Liver (tissue), 8 donors: ENCODE measurements at regions not wholly inside any gene's neighbourhood (a gene's known extent, or its start where the extent isn't known, plus 50 kb on each side); places are given as distances from the start of the nearest gene placed in this dataset.
"Not testable (repeated sequence)": the region's sequence is repeated elsewhere in the genome, so short reads cannot be mapped to it uniquely, and the experiment has no call there.

Experiments used
- DNase-seq: peaks from one replicate; pipeline ENCODE4 v3.0.0-alpha.2; 2017; ENCODE audit warnings: low spot score
- H3K27ac ChIP-seq, 2 donors: one replicate each; pipeline ENCODE4 v1.7.0; 2013; ENCODE audit warnings: inconsistent platforms in 2 of 2, low read length in 2 of 2, control low read depth in 1 of 2, low read depth in 1 of 2, mild to moderate bottlenecking in 1 of 2
- H3K27me3 ChIP-seq, 4 donors: one replicate each; pipeline versions ENCODE4 v1.6.1 to v1.7.0; 2013; ENCODE audit warnings: low read length in 3 of 4, inconsistent platforms in 1 of 4, mild to moderate bottlenecking in 1 of 4, moderate library complexity in 1 of 4; ENCODE audit not compliant: control insufficient read depth in 4 of 4, insufficient read depth in 4 of 4
- H3K36me3 ChIP-seq, 4 donors: one replicate each; pipeline versions ENCODE4 v1.6.1 to v1.7.0; 2013; ENCODE audit warnings: low read length in 3 of 4, mild to moderate bottlenecking in 3 of 4, low read depth in 1 of 4, moderate library complexity in 1 of 4; ENCODE audit not compliant: control insufficient read depth in 4 of 4, insufficient read depth in 3 of 4
- H3K4me1 ChIP-seq, 4 donors: one replicate each; pipeline versions ENCODE4 v1.6.1 to v1.7.0; 2013; ENCODE audit warnings: low read length in 3 of 4, mild to moderate bottlenecking in 3 of 4, moderate library complexity in 1 of 4; ENCODE audit not compliant: control insufficient read depth in 4 of 4, insufficient read depth in 4 of 4
- H3K4me3 ChIP-seq, 3 donors: one replicate each; pipeline versions ENCODE4 v1.6.1 to v1.7.0; 2013; ENCODE audit warnings: low read length in 3 of 3, control low read depth in 1 of 3, low read depth in 1 of 3, mild to moderate bottlenecking in 1 of 3
- H3K9ac ChIP-seq, 2 donors: one replicate each; pipeline ENCODE4 v1.7.0; 2013; ENCODE audit warnings: low read length in 2 of 2, mild to moderate bottlenecking in 2 of 2, moderate library complexity in 2 of 2, control low read depth in 1 of 2, low read depth in 1 of 2
- H3K9me3 ChIP-seq, 4 donors: one replicate each; pipeline versions ENCODE4 v1.6.1 to v1.7.0; 2013; ENCODE audit warnings: low read length in 3 of 4; ENCODE audit not compliant: control insufficient read depth in 4 of 4
- ATF3 ChIP-seq: IDR thresholded peaks from 2 replicates; pipeline ENCODE4 v1.6.1; 2016; ENCODE audit warnings: antibody characterized with exemption
- CTCF ChIP-seq: fragments of 150-350 bp; IDR thresholded peaks from 2 replicates; pipeline ENCODE4 v1.5.1; 2017; ENCODE audit warnings: improper control_type of control experiment, low read depth, low read length; ENCODE audit not compliant: missing input control
- EGR1 ChIP-seq, 2 donors: IDR thresholded peaks; 2 replicates each; pipeline ENCODE4 v1.6.1; 2016 to 2018; ENCODE audit warnings: antibody characterized with exemption in 2 of 2, low read depth in 2 of 2
- FOXA1 ChIP-seq: IDR thresholded peaks from 2 replicates; pipeline ENCODE4 v1.6.1; 2016; ENCODE audit warnings: antibody characterized with exemption
- GABPA ChIP-seq, 2 donors: IDR thresholded peaks in 1 of 2; conservative IDR thresholded peaks in 1 of 2; 2 replicates each; pipeline ENCODE4 v1.6.1; 2016; ENCODE audit warnings: antibody characterized with exemption in 2 of 2, mild to moderate bottlenecking in 1 of 2, moderate library complexity in 1 of 2
- HNF4A ChIP-seq, 2 donors: conservative IDR thresholded peaks; 2 replicates each; pipeline ENCODE4 v1.6.1; 2016; ENCODE audit warnings: antibody characterized with exemption in 2 of 2, mild to moderate bottlenecking in 2 of 2
- HNF4G ChIP-seq: IDR thresholded peaks from 2 replicates; pipeline ENCODE4 v1.6.1; 2016; ENCODE audit warnings: antibody characterized with exemption
- JUND ChIP-seq, 2 donors: IDR thresholded peaks; 2 replicates each; pipeline ENCODE4 v1.6.1; 2016; ENCODE audit warnings: antibody characterized with exemption in 2 of 2
- MAX ChIP-seq: IDR thresholded peaks from 2 replicates; pipeline ENCODE4 v1.6.1; 2016; ENCODE audit warnings: antibody characterized with exemption
- NR2F2 ChIP-seq: IDR thresholded peaks from 2 replicates; pipeline ENCODE4 v1.6.1; 2016; ENCODE audit warnings: antibody characterized with exemption
- RXRA ChIP-seq, 2 donors: IDR thresholded peaks; 2 replicates each; pipeline ENCODE4 v1.6.1; 2017 to 2018; ENCODE audit warnings: antibody characterized with exemption in 2 of 2, mild to moderate bottlenecking in 1 of 2
- SP1 ChIP-seq: IDR thresholded peaks from 2 replicates; pipeline ENCODE4 v1.6.1; 2018; ENCODE audit warnings: antibody characterized with exemption, mild to moderate bottlenecking
- TAF1 ChIP-seq: conservative IDR thresholded peaks from 2 replicates; pipeline ENCODE4 v1.6.1; 2016; ENCODE audit warnings: antibody characterized with exemption, mild to moderate bottlenecking
- YY1 ChIP-seq: IDR thresholded peaks from 2 replicates; pipeline ENCODE4 v1.6.1; 2016; ENCODE audit warnings: antibody characterized with exemption, mild to moderate bottlenecking
- ZBTB33 ChIP-seq: IDR thresholded peaks from 2 replicates; pipeline ENCODE4 v1.6.1; 2016; ENCODE audit warnings: antibody characterized with exemption
- WGBS: extraction: QIAGEN DNeasy Blood & Tissue Kit; methylation state at CpG from one replicate; pipeline ENCODE4 v1.1.7; 2013; 5-methylcytosine and 5-hydroxymethylcytosine counted together
- donor health status: healthy.
- donor health status: healthy.
- donor health status: healthy.
- donor health status: healthy.
- donor health status: healthy.

- Histone ChIP-seq H3K27me3 (no peaks in the 10 kb centered on the region), H3K27ac (no peak overlapping the region), H3K4me1 (no peaks in the 10 kb centered on the region), H3K4me3 (no peak overlapping the region), H3K9ac (no peak overlapping the region), H3K36me3 (no peaks in the 10 kb centered on the region), H3K9me3 (no peaks in the 10 kb centered on the region)
- TF ChIP-seq RXRA (IDR thresholded peaks at IDR 0.05) (peak in 1 of 2 donors; percentile 11), NR2F2 (no peak)
- 79% methylated on average over 2 of the region's 2 CpGs for WGBS
- DNase-seq = no peak
These were observed 107.1 kb downstream of the MRPL14 start for GRCh38 chr6:44020148-44020547.

- not testable (repeated sequence) for H3K4me1 ChIP-seq, H3K27me3 ChIP-seq, DNase-seq, H3K27ac ChIP-seq, H3K36me3 ChIP-seq, H3K9ac ChIP-seq, H3K9me3 ChIP-seq, H3K4me3 ChIP-seq
- WGBS = 91% methylated on average over 3 of the region's 3 CpGs
These were observed 109.9 kb downstream of the MRPL14 start for GRCh38 chr6:44017307-44017706.

- Histone ChIP-seq H3K4me3 (no peak overlapping the region), H3K4me1 (no peaks in the 10 kb centered on the region), H3K9ac (no peak overlapping the region), H3K27ac (no peak overlapping the region), H3K27me3 (no peaks in the 10 kb centered on the region), H3K9me3 (no peaks in the 10 kb centered on the region), H3K36me3 (no peaks in the 10 kb centered on the region)
- TF ChIP-seq TAF1 (no peak), CTCF (no peak), ATF3 (no peak), EGR1 (IDR thresholded peaks at IDR 0.05; ENCODE audit: low read depth in 2 of 2) (no peak), HNF4A (conservative IDR thresholded peaks at IDR 0.05) (no peak), FOXA1 (no peak), GABPA (IDR thresholded peaks at IDR 0.05 in 1 of 2, conservative IDR thresholded peaks at IDR 0.05 in 1 of 2) (no peak)
- 94% methylated on average over 5 of the region's 5 CpGs for whole genome bisulfite sequencing
- no peak for DNase-seq
These were observed 111.0 kb downstream of the MRPL14 start for GRCh38 chr6:44016131-44016870.

- DNase-seq = no peak
- H3K36me3 ChIP-seq = no peaks in the 10 kb centered on the region
- no peaks in the 10 kb centered on the region for H3K27me3 ChIP-seq
- no peaks in the 10 kb centered on the region for H3K4me1 ChIP-seq
- WGBS = 75% methylated on average over 3 of the region's 3 CpGs
- H3K9me3 ChIP-seq = no peaks in the 10 kb centered on the region
- no peak overlapping the region for H3K9ac ChIP-seq
- H3K4me3 ChIP-seq = no peak overlapping the region
- no peak overlapping the region for H3K27ac ChIP-seq
- TF ChIP-seq JUND (IDR thresholded peaks at IDR 0.05) = no peak
- TF ChIP-seq NR2F2 = no peak
- no peak for TF ChIP-seq HNF4G
- TF ChIP-seq ZBTB33 = no peak
- no peak for TF ChIP-seq RXRA (IDR thresholded peaks at IDR 0.05)
- no peak for TF ChIP-seq SP1
- TF ChIP-seq MAX = no peak
- TF ChIP-seq YY1 = no peak
- no peak for TF ChIP-seq GABPA (IDR thresholded peaks at IDR 0.05 in 1 of 2, conservative IDR thresholded peaks at IDR 0.05 in 1 of 2)
These were observed 115.2 kb downstream of the MRPL14 start for GRCh38 chr6:44012078-44012493.
